ENCODE measurements at regions not wholly inside any gene's neighbourhood (a gene's known extent, or its start where the extent isn't known, plus 50 kb on each side); places are given as distances from the start of the nearest gene placed in this dataset.

DNA sequence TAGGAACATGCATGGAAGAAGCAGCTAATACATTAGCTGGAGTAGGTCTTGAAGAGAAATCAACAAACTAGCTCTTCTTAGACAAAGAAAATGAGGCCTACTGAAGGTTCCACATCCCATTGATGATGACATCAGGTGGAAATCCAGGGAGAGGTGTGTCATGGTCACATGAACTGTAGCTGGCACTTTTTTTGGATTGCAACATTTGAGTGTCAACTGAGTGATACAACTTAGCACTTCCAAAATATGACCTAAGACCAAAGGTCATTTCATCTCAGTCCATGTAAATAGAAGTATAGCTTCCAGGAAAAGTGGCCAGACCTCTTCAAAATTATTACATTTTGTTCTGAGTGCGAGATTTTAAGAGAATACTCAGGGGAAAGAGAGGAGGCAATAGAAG lies 117.2 kb upstream of the MEIS2 start:
- TF ChIP-seq, protein P1, sequence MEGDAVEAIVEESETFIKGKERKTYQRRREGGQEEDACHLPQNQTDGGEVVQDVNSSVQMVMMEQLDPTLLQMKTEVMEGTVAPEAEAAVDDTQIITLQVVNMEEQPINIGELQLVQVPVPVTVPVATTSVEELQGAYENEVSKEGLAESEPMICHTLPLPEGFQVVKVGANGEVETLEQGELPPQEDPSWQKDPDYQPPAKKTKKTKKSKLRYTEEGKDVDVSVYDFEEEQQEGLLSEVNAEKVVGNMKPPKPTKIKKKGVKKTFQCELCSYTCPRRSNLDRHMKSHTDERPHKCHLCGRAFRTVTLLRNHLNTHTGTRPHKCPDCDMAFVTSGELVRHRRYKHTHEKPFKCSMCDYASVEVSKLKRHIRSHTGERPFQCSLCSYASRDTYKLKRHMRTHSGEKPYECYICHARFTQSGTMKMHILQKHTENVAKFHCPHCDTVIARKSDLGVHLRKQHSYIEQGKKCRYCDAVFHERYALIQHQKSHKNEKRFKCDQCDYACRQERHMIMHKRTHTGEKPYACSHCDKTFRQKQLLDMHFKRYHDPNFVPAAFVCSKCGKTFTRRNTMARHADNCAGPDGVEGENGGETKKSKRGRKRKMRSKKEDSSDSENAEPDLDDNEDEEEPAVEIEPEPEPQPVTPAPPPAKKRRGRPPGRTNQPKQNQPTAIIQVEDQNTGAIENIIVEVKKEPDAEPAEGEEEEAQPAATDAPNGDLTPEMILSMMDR (conservative IDR thresholded peaks at IDR 0.05 in 1 of 2, IDR thresholded peaks at IDR 0.05 in 1 of 2; ENCODE audit: low read depth in 1 of 2, low read length in 2 of 2), result no peak
- no peak for TF ChIP-seq EZH2 (IDR thresholded peaks at IDR 0.05; ENCODE audit: low read length, missing control alignments)

Data from fibroblast of lung (primary cell).